GM18498 (cell line): ENCODE measurements at regions not wholly inside any gene's neighbourhood (a gene's known extent, or its start where the extent isn't known, plus 50 kb on each side); places are given as distances from the start of the nearest gene placed in this dataset.
A peak's percentile ranks its signal among the peaks of the same experiment; 100 is the strongest.

Experiments used
- ATAC-seq: cut with Tn5 transposase; IDR thresholded peaks from one replicate; pipeline ENCODE4 v1.9.1; 2021; ENCODE audit warnings: mild to moderate bottlenecking, moderate library complexity; ENCODE audit not compliant: unreplicated experiment

DNA sequence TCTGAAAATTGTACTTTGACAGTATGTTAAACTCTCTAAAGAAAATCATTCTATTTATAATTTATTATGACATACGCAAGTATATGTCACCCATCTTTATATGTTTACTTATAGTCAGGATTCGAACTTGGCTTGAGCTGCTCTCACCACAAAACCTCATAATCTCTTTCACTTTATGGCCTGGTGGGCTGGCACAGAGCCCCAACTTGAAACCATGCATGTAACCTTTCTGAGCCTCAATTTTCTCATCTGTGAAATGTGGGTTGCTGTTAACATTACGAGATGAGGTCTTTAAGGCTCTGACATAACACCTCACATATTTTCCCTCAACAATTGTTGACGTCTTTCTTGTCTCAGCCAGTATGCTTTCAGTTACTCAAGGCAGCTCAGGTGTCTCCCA lies 69.4 kb upstream of the PFN2 start:
- ATAC-seq, result peak; percentile 43

DNA sequence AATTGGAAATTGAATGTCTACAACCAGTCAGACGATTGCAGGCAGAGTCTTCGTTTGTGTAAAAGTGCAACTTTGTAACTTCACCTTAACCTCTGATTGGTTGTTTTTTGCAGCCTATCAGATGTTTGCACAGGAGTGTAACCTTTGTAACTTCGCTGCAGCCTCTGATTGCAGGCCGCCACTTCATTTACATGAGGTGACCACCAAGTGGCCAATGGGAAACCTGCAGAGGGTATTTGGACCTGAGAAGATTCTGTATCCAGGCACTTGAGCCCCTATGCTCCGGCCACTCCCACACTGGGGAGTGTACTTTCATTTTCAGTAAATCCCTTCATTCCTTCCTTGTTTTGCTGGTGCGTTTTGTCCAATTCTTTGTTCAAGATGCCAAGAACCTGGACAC lies 68.1 kb upstream of the PFN2 start:
- ATAC-seq, result no peak

DNA sequence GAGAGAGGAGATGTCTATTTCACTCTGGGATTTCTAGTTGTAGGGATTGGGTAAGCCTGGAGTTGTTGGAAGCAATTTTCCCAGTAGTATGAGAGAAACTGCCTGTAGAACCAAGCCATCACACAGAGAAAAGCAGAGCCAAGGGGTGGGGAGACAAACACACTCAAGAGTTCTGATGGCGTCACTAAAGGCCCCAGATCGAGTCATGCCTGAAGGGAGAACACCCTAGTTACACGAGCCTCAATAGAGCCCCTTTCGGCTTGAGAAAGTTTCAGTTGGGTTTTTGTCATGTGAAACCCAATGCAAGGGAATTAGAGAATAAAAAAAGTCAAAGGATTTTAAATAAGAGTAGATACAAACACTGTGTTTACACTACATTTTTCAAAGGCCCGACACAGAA lies 66.1 kb upstream of the PFN2 start:
- no peak for ATAC-seq

DNA sequence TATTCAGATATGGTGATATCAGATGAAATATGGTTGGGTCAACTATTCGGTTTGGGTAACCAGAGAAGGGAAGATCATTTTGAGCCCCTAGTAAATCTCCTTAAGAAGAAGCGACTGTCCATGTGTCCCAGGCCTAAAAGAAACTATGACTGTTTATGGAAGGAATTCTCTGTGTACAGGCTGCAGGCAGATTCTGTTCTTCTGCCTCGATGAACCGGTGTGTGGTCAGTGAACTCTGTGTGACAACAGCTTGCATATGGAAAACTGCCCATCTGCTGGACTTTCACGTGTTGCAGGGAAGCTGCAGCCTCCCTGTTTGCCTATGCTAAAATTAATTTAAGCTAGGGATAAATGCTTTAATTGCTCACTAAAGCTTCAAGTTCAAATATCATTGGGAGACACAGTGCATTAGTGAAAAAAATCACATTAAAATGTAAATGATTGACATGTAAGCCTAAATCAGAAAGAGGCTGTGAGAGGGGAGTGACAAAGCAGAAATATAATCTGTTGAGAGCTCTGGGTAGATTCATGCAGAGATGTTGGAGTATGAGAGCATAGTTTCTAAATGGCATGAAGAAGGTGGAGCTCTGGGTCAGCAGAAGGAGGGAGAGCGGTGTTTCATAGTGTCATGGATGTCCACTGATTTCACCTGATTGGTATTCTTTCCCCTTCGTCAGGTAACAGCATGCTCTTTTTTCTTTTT lies 65.4 kb upstream of the PFN2 start:
- ATAC-seq, result no peak

DNA sequence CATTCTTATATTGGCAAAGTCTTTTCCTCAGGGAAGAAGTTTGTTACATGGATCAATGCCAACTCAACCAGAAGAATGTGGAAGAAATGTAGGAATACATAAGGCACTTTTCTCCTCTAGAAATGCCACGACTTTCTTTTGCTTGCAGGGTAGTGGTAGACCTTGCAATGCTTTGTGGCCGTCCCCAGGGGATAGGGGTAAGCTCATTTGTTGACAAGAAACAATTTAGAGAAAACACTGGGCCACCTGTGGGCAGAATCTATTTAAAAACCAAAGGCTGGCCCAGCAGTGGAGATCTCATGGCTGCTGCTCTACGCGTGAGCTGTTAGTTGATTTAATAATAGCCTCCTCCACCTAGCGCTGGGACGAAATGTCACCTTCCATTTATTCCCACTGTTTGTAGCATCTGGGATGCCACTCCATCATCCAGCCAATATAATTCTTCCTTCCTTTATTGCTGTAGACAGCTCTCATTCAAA lies 64.6 kb upstream of the PFN2 start:
- no peak for ATAC-seq

DNA sequence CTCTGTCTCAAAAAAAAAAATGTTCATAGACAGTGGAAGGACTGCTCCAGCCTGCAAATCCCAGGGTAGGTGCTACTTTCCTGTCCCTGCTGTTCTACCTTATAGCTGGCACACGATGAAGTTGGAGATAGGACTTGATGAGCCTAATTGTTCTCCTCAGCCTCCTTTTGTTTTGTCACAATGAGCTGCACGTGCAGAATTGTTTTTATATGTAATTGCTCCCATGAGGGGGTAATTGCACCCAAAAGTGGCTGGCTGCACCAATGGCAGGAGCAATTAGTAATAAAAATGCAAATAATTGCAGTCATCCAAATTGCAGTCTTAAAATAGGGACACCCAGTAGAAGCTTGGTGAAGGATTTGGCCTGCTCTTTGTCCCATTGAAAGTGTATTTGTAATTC lies 63.0 kb upstream of the PFN2 start:
- ATAC-seq, result no peak

DNA sequence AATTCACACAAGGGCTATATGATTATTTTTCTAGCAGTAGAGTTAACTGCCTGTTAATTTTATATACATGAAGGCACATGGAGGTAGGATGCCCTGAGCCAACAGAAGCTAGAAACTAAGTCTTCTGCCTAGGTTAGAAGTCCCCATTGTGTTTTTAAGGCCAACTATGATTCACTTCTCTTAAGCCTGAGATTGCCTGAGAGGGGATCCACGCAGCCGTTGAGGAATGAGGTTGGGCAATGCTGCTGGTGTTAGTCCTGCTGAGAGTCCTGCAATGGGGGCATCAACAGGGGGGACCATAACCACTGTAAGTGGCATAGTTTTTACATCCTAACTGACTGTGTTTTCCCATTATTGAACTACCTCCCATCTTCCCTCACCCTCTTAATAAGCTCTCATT lies 60.1 kb upstream of the PFN2 start:
- ATAC-seq, result no peak

DNA sequence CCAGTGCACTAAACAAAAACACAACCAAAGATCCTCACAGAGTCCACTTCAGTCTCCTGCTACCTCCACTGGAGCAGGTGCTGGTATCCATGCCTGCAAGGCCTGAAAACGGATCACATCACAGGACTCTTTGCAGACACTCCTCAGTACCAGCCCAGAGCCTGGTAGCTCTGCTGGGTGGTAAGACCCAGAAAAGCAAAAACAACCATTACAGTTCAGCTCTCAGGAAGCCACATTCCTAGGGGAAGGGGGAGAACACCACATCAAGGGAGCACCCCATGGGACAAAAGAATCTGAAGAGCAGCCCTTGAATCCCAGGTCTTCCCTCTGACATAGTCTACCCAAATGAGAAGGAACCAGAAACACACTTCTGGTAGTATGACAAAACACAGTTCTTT lies 52.5 kb upstream of the PFN2 start:
- no peak for ATAC-seq

DNA sequence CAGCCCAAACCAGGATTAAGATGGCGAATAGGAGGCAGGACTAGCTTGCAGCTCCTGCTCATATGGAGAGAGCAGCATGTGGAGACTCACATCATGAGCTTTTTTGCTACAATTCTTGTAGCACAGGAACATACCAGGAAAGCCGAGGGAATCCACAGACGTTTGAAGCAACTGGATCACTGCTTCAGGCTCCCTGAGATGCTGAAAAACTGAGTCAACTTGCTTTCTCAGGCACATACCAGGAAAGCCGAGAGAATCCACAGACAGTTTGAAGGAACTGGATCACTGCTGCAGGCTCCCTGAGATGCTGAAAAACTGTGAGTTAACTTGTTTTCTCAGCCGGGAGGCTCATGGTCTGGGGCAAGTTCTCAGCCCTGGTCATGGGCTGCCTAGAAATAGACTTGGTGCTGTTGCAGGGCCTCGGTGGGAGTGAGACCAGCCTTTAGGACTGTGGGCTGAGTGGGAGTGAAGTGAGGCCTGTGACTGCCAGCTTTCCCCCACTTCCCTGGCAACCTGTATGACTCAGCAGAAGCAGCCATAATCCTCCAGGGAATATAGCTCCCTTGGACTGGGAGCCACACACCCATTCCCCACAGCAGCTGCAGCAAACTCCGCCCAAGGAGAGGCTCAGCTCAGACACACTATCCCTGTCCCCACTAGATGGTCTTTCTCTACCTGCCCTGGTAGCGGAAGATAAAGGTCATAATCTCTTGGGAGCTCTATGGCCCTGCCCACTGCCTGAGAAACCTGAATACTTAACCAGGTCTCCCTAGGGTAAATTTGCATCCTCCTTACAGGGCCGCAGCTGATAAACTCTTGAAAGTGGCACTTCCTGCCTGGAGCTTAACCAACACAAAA lies 51.9 kb upstream of the PFN2 start:
- peak; percentile 53 for ATAC-seq

DNA sequence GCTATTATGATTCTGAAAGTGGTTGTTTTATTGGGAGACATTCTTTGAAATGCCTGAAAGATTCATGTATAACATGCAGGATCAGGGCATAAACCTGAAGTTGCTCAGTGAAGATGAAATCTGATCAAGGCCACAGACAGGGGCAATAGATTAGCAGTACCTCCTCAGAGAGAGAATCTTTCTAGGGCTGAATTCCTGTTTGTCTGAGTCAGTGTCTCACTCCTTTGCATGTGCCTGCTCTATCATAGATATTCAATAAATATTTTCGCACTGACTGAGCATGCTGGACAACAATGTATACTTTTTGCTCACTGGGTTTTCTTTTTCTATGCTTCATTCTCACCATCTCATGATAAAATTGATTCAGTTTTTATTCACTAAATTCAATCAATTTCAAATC lies 49.8 kb upstream of the PFN2 start:
- ATAC-seq, result no peak
